ENCODE measurements at regions not wholly inside any gene's neighbourhood (a gene's known extent, or its start where the extent isn't known, plus 50 kb on each side); places are given as distances from the start of the nearest gene placed in this dataset.

- no peak for TF ChIP-seq CTCF (IDR thresholded peaks at IDR 0.05 in 4 of 5, conservative IDR thresholded peaks at IDR 0.05 in 1 of 5)
- TF ChIP-seq POLR2A (IDR thresholded peaks at IDR 0.05) = no peak
Measured at GRCh38 chr7:118802726-118803125, 578.2 kb downstream of the ANKRD7 start.

All from gastrocnemius medialis (tissue), 4 donors.